PC-3 (cell line): ENCODE measurements at regions not wholly inside any gene's neighbourhood (a gene's known extent, or its start where the extent isn't known, plus 50 kb on each side); places are given as distances from the start of the nearest gene placed in this dataset.

ENCODE experiments used
- CTCF ChIP-seq: fragments of 300-600 bp; sonication (generic); conservative IDR thresholded peaks from 2 replicates; pipeline ENCODE4 v1.5.1; 2017; ENCODE audit warnings: antibody characterized with exemption, low read depth, mild to moderate bottlenecking, low read length
- EZH2 ChIP-seq: fragments of 300-600 bp; sonication (generic); IDR thresholded peaks from one replicate; pipeline ENCODE4 v1.6.1; 2017; ENCODE audit warnings: antibody characterized with exemption, mild to moderate bottlenecking, low read length; ENCODE audit not compliant: unreplicated experiment
- EZH2phosphoT487 ChIP-seq: fragments of 300-600 bp; sonication (generic); IDR thresholded peaks from 2 replicates; pipeline ENCODE4 v1.6.1; 2018; ENCODE audit warnings: mild to moderate bottlenecking, antibody characterized with exemption, low read length, borderline replicate concordance

GRCh38 chr3:72318504-72319193 lies 529.6 kb downstream of the SHQ1 start:
- TF ChIP-seq EZH2phosphoT487: no peak
- no peak for TF ChIP-seq CTCF
- TF ChIP-seq EZH2: no peak
